VCaP (cell line): ENCODE measurements at regions not wholly inside any gene's neighbourhood (a gene's known extent, or its start where the extent isn't known, plus 50 kb on each side); places are given as distances from the start of the nearest gene placed in this dataset.

Source experiments
- H3K27ac ChIP-seq: fragments of 450-650 bp; 2 replicates; pipeline ENCODE4 v1.5.1; 2017
- CTCF ChIP-seq: fragments of 450-650 bp; conservative IDR thresholded peaks from 2 replicates; pipeline ENCODE4 v1.5.1; 2017; ENCODE audit warnings: mild to moderate bottlenecking, moderate library complexity

- no peak for TF ChIP-seq CTCF
- peak overlapping the region; percentile 68 for H3K27ac ChIP-seq
These were observed 1263.8 kb downstream of the ZPLD1 start for GRCh38 chr3:103698646-103699045.

GRCh38 chr3:103699228-103699627, 1264.4 kb downstream of the ZPLD1 start:
- peak overlapping the region; percentile 68 for H3K27ac ChIP-seq
- no peak for TF ChIP-seq CTCF

- no peak for TF ChIP-seq CTCF
- H3K27ac ChIP-seq: no peak overlapping the region
These were observed 1270.8 kb downstream of the ZPLD1 start for GRCh38 chr3:103705641-103706040.

GRCh38 chr3:103706671-103707070, 1271.9 kb downstream of the ZPLD1 start:
- no peak overlapping the region for H3K27ac ChIP-seq
- no peak for TF ChIP-seq CTCF

GRCh38 chr3:103711670-103712069, 1276.9 kb downstream of the ZPLD1 start:
- TF ChIP-seq CTCF: no peak
- no peak overlapping the region for H3K27ac ChIP-seq

- no peak for TF ChIP-seq CTCF
- H3K27ac ChIP-seq: no peak overlapping the region
These were observed 1277.6 kb downstream of the ZPLD1 start for GRCh38 chr3:103712320-103713008.

- no peak for TF ChIP-seq CTCF
These were observed 1294.7 kb downstream of the ZPLD1 start for GRCh38 chr3:103729547-103729946.

More at GRCh38 chr3:103729547-103729946, 1294.7 kb downstream of the ZPLD1 start:
- H3K27ac ChIP-seq: no peak overlapping the region
